Chondrocyte (in vitro differentiated cells): ENCODE measurements at regions not wholly inside any gene's neighbourhood (a gene's known extent, or its start where the extent isn't known, plus 50 kb on each side); places are given as distances from the start of the nearest gene placed in this dataset.

Experiments
- DNase-seq: peaks from one replicate; pipeline ENCODE4 v3.0.0; 2021; ENCODE audit warnings: mixed read lengths, low spot score
- H3K27ac Mint-ChIP-seq: one replicate; pipeline ENCODE4 v1.8.0; 2021; ENCODE audit warnings: mild to moderate bottlenecking, moderate library complexity, mixed read lengths; ENCODE audit not compliant: unreplicated experiment
- H3K27me3 Mint-ChIP-seq: 2 replicates; pipeline ENCODE4 v1.8.0; 2021; ENCODE audit warnings: low read depth, mixed read lengths
- H3K36me3 Mint-ChIP-seq: 2 replicates; pipeline ENCODE4 v1.8.0; 2021; ENCODE audit warnings: low read depth, mixed read lengths
- H3K4me1 Mint-ChIP-seq: 2 replicates; pipeline ENCODE4 v1.8.0; 2021; ENCODE audit warnings: low read depth, mild to moderate bottlenecking, mixed read lengths
- H3K4me3 Mint-ChIP-seq: one replicate; pipeline ENCODE4 v1.8.0; 2021; ENCODE audit warnings: mild to moderate bottlenecking, moderate library complexity, mixed read lengths; ENCODE audit not compliant: unreplicated experiment
- H3K9me3 Mint-ChIP-seq: 2 replicates; pipeline ENCODE4 v1.8.0; 2021; ENCODE audit warnings: low read depth, mixed read lengths
- TF ChIP-seq, protein P1 (sequence below): fragments of 200-600 bp; sonication (generic); IDR thresholded peaks from 2 replicates; pipeline ENCODE4 v1.5.0; 2021; ENCODE audit warnings: antibody characterized with exemption, mild to moderate bottlenecking, moderate library complexity

- DNase-seq, result no peak
- H3K4me1 Mint-ChIP-seq, result no peaks in the 10 kb centered on the region
- H3K27me3 Mint-ChIP-seq, result peaks cover 21% of the 10 kb centered on the region
- H3K36me3 Mint-ChIP-seq, result no peaks in the 10 kb centered on the region
- TF ChIP-seq, protein P1, sequence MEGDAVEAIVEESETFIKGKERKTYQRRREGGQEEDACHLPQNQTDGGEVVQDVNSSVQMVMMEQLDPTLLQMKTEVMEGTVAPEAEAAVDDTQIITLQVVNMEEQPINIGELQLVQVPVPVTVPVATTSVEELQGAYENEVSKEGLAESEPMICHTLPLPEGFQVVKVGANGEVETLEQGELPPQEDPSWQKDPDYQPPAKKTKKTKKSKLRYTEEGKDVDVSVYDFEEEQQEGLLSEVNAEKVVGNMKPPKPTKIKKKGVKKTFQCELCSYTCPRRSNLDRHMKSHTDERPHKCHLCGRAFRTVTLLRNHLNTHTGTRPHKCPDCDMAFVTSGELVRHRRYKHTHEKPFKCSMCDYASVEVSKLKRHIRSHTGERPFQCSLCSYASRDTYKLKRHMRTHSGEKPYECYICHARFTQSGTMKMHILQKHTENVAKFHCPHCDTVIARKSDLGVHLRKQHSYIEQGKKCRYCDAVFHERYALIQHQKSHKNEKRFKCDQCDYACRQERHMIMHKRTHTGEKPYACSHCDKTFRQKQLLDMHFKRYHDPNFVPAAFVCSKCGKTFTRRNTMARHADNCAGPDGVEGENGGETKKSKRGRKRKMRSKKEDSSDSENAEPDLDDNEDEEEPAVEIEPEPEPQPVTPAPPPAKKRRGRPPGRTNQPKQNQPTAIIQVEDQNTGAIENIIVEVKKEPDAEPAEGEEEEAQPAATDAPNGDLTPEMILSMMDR, result no peak
- no peak overlapping the region for H3K4me3 Mint-ChIP-seq
- H3K9me3 Mint-ChIP-seq, result no peaks in the 10 kb centered on the region
- no peak overlapping the region for H3K27ac Mint-ChIP-seq
Measured at GRCh38 chr10:129136951-129137350, 330.1 kb upstream of the MGMT start.

GRCh38 chr10:129140921-129141885 is 325.8 kb upstream of the MGMT start:
- Mint-ChIP-seq H3K27ac (no peak overlapping the region), H3K36me3 (no peaks in the 10 kb centered on the region), H3K27me3 (peaks cover 30% of the 10 kb centered on the region), H3K4me1 (no peaks in the 10 kb centered on the region), H3K4me3 (no peak overlapping the region), H3K9me3 (no peaks in the 10 kb centered on the region)
- DNase-seq, result no peak
- TF ChIP-seq, protein P1, result no peak

GRCh38 chr10:129151281-129151680 is 315.8 kb upstream of the MGMT start:
- no peaks in the 10 kb centered on the region for H3K4me1 Mint-ChIP-seq
- H3K9me3 Mint-ChIP-seq, result peaks cover 16% of the 10 kb centered on the region
- no peaks in the 10 kb centered on the region for H3K36me3 Mint-ChIP-seq
- no peak overlapping the region for H3K4me3 Mint-ChIP-seq
- TF ChIP-seq, protein P1, result no peak
- H3K27me3 Mint-ChIP-seq, result peaks cover 3% of the 10 kb centered on the region
- DNase-seq, result no peak
- H3K27ac Mint-ChIP-seq, result no peak overlapping the region

GRCh38 chr10:129156406-129156805 is 310.6 kb upstream of the MGMT start:
- Mint-ChIP-seq H3K27ac (no peak overlapping the region), H3K4me3 (no peak overlapping the region), H3K36me3 (no peaks in the 10 kb centered on the region), H3K27me3 (peaks cover 3% of the 10 kb centered on the region), H3K9me3 (peaks cover 36% of the 10 kb centered on the region), H3K4me1 (peaks cover 6% of the 10 kb centered on the region)
- no peak for DNase-seq
- TF ChIP-seq, protein P1, result no peak

DNA sequence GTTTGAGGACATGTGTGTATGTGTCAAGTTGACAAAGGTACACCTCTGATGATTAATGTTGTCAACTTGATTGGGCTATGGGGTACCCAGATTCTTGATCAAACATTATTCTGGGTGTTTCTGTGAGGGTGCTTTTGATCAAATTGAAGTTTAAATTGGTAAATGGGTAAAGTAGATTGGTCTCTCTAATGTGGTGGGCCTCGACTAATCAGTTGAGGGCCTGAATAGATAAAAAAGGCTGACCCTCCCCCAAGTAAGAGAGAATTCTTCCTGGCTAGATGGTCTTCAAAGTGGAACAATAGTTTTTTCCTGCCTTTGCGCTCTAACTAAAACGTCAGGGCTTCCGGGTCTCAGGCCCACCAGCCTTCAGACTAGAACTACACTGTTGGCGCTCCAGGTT is 309.9 kb upstream of the MGMT start:
- no peaks in the 10 kb centered on the region for H3K27me3 Mint-ChIP-seq
- TF ChIP-seq, protein P1, result no peak
- DNase-seq, result no peak
- H3K27ac Mint-ChIP-seq, result no peak overlapping the region
- H3K4me3 Mint-ChIP-seq, result no peak overlapping the region
- H3K4me1 Mint-ChIP-seq, result peaks cover 6% of the 10 kb centered on the region
- H3K36me3 Mint-ChIP-seq, result peaks cover 1% of the 10 kb centered on the region
- peaks cover 41% of the 10 kb centered on the region for H3K9me3 Mint-ChIP-seq
